ENCODE measurements at regions not wholly inside any gene's neighbourhood (a gene's known extent, or its start where the extent isn't known, plus 50 kb on each side); places are given as distances from the start of the nearest gene placed in this dataset.

DNA sequence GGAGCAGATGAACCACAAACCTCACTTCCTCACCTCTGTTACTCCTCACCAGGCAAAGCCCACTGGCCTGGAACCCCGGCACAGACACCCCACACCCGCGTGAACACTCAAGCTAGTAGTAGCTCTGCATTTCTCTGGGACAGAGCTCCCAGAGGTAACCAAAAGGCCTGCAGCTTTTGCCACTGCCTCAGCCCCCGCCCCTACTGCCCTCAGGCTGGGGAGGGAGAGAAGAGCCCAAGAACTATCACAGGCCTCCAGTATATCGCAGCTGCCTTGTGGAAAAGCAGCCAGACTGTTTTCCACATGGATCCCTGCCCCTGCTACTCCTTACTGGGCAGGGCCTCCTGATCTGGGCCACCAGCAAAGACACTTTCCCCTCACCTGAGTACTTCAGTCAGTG is 728.7 kb upstream of the ACTRT1 start:
- TF ChIP-seq, protein P1, sequence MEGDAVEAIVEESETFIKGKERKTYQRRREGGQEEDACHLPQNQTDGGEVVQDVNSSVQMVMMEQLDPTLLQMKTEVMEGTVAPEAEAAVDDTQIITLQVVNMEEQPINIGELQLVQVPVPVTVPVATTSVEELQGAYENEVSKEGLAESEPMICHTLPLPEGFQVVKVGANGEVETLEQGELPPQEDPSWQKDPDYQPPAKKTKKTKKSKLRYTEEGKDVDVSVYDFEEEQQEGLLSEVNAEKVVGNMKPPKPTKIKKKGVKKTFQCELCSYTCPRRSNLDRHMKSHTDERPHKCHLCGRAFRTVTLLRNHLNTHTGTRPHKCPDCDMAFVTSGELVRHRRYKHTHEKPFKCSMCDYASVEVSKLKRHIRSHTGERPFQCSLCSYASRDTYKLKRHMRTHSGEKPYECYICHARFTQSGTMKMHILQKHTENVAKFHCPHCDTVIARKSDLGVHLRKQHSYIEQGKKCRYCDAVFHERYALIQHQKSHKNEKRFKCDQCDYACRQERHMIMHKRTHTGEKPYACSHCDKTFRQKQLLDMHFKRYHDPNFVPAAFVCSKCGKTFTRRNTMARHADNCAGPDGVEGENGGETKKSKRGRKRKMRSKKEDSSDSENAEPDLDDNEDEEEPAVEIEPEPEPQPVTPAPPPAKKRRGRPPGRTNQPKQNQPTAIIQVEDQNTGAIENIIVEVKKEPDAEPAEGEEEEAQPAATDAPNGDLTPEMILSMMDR (IDR thresholded peaks at IDR 0.05; ENCODE audit: borderline replicate concordance, insufficient read depth, low read depth, low read length) = no peak
- H3K4me3 ChIP-seq (ENCODE audit: low read depth, low read length) = no peak overlapping the region

DNA sequence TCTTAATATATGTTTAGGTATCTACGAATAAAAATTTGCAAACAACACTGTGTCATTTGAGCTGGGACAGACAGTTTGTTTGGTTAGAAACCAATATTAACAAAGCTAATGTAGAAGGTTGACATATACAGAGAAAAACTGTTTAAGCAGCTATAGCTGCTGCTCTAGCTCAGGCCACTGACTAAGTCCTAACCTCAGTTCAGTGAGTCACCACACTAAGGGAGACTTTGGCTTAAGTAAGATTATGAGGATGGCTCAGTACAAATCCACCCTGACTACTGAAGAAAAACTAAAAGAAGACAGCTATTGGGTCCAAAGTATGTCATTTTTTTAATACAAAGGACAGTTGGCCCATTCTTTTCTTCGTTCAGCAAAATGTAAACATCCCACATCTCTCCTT is 717.3 kb upstream of the ACTRT1 start:
- TF ChIP-seq, protein P1 (IDR thresholded peaks at IDR 0.05; ENCODE audit: borderline replicate concordance, insufficient read depth, low read depth, low read length) = no peak
- H3K4me3 ChIP-seq (ENCODE audit: low read depth, low read length) = no peak overlapping the region

GRCh38 chrX:128759745-128760144 is 707.5 kb upstream of the ACTRT1 start:
- H3K4me3 ChIP-seq (ENCODE audit: low read depth, low read length) = no peak overlapping the region
- TF ChIP-seq, protein P1 (IDR thresholded peaks at IDR 0.05; ENCODE audit: borderline replicate concordance, insufficient read depth, low read depth, low read length) = no peak

GRCh38 chrX:128759177-128759576 is 707.0 kb upstream of the ACTRT1 start:
- TF ChIP-seq, protein P1 (IDR thresholded peaks at IDR 0.05; ENCODE audit: borderline replicate concordance, insufficient read depth, low read depth, low read length) = no peak

GRCh38 chrX:128754130-128754529 is 701.9 kb upstream of the ACTRT1 start:
- TF ChIP-seq, protein P1 (IDR thresholded peaks at IDR 0.05; ENCODE audit: borderline replicate concordance, insufficient read depth, low read depth, low read length) = no peak
- H3K4me3 ChIP-seq (ENCODE audit: low read depth, low read length) = no peak overlapping the region

More at GRCh38 chrX:128759177-128759576, 707.0 kb upstream of the ACTRT1 start:
- H3K4me3 ChIP-seq (ENCODE audit: low read depth, low read length) = no peak overlapping the region

DNA sequence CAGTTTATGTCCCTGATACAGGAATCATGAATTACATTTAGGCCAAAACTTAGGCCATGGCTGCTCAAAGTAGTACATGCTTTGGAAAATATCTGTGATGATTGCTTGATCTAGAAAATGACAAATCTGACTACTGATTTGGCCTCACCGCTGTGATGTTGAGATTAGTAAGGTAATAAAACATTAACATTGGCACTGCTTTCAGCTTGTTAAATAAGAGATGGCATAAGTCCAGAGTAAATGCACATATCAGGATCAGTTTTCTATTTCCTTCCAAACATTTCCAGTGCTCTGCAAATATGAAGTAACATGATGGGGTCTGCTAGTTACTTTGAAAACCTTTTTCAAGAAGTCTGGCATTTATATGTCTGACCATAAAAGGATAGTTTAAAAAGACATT is 687.3 kb upstream of the ACTRT1 start:
- TF ChIP-seq, protein P1 (IDR thresholded peaks at IDR 0.05; ENCODE audit: borderline replicate concordance, insufficient read depth, low read depth, low read length) = no peak
- H3K4me3 ChIP-seq (ENCODE audit: low read depth, low read length) = no peak overlapping the region

- no peak overlapping the region for H3K4me3 ChIP-seq (ENCODE audit: low read depth, low read length)
- TF ChIP-seq, protein P1 (IDR thresholded peaks at IDR 0.05; ENCODE audit: borderline replicate concordance, insufficient read depth, low read depth, low read length) = no peak
Measured at GRCh38 chrX:128728943-128729342, 676.7 kb upstream of the ACTRT1 start.
